ENCODE measurements at regions not wholly inside any gene's neighbourhood (a gene's known extent, or its start where the extent isn't known, plus 50 kb on each side); places are given as distances from the start of the nearest gene placed in this dataset.

- no peak for DNase-seq (ENCODE audit: low read depth, low spot score)
- no peak overlapping the region for H3K4me2 ChIP-seq (ENCODE audit: control insufficient read depth, extremely low read depth, insufficient read depth, low read depth, low read length)
- no peaks in the 10 kb centered on the region for H3K79me2 ChIP-seq (ENCODE audit: control insufficient read depth, insufficient read depth, low read length)
- H3K9me3 ChIP-seq (ENCODE audit: control insufficient read depth, low read depth, low read length), result peaks cover 3% of the 10 kb centered on the region
- H3K9ac ChIP-seq (ENCODE audit: control insufficient read depth, extremely low read depth, insufficient read depth, low read length), result no peak overlapping the region
- no peaks in the 10 kb centered on the region for H3K27me3 ChIP-seq (ENCODE audit: control insufficient read depth, extremely low read depth, insufficient read depth, low read length)
- H3K27ac ChIP-seq (ENCODE audit: control insufficient read depth, insufficient read depth, low read length), result no peak overlapping the region
- H4K20me1 ChIP-seq (ENCODE audit: control insufficient read depth, extremely low read depth, insufficient read depth, low read length), result no peaks in the 10 kb centered on the region
- TF ChIP-seq EZH2 (IDR thresholded peaks at IDR 0.05; ENCODE audit: low read length), result no peak
- TF ChIP-seq CTCF (optimal IDR thresholded peaks at IDR 0.05 in 1 of 3, IDR thresholded peaks at IDR 0.05 in 1 of 3, conservative IDR thresholded peaks at IDR 0.05 in 1 of 3; ENCODE audit: extremely low read depth in 1 of 3, insufficient read depth in 2 of 3, low read length in 3 of 3), result no peak
- H3K36me3 ChIP-seq (ENCODE audit: control insufficient read depth in 2 of 2, extremely low read depth in 1 of 2, insufficient read depth in 2 of 2, low read length in 2 of 2), result no peaks in the 10 kb centered on the region
- dilution Hi-C loops (cut with MboI; ENCODE audit: extremely low pct_ligation_motif_present, low sequenced_read_pairs), result no loop called here
- FAIRE-seq, result no peak
- no peak overlapping the region for H3K4me3 ChIP-seq (ENCODE audit: control insufficient read depth in 2 of 3, extremely low read depth in 1 of 3, insufficient read depth in 2 of 3, low read depth in 1 of 3, low read length in 3 of 3)
- H2AFZ ChIP-seq (ENCODE audit: control insufficient read depth, low read length), result no peak overlapping the region
- H3K9me1 ChIP-seq (ENCODE audit: control insufficient read depth, extremely low read depth, insufficient read depth, low read length), result no peaks in the 10 kb centered on the region
- H3K4me1 ChIP-seq (ENCODE audit: control insufficient read depth, extremely low read depth, insufficient read depth, low read length), result no peaks in the 10 kb centered on the region
Measured at GRCh38 chr3:74121761-74122160, 492.7 kb downstream of the CNTN3 start.

- Histone ChIP-seq H3K79me2 (ENCODE audit: control insufficient read depth, insufficient read depth, low read length) (no peaks in the 10 kb centered on the region), H3K9ac (ENCODE audit: control insufficient read depth, extremely low read depth, insufficient read depth, low read length) (no peak overlapping the region), H3K4me2 (ENCODE audit: control insufficient read depth, extremely low read depth, insufficient read depth, low read depth, low read length) (no peak overlapping the region), H3K4me1 (ENCODE audit: control insufficient read depth, extremely low read depth, insufficient read depth, low read length) (no peaks in the 10 kb centered on the region), H4K20me1 (ENCODE audit: control insufficient read depth, extremely low read depth, insufficient read depth, low read length) (no peaks in the 10 kb centered on the region), H3K9me3 (ENCODE audit: control insufficient read depth, low read depth, low read length) (peaks cover 1% of the 10 kb centered on the region), H3K27me3 (ENCODE audit: control insufficient read depth, extremely low read depth, insufficient read depth, low read length) (no peaks in the 10 kb centered on the region), H2AFZ (ENCODE audit: control insufficient read depth, low read length) (no peak overlapping the region), H3K36me3 (ENCODE audit: control insufficient read depth in 2 of 2, extremely low read depth in 1 of 2, insufficient read depth in 2 of 2, low read length in 2 of 2) (no peaks in the 10 kb centered on the region), H3K27ac (ENCODE audit: control insufficient read depth, insufficient read depth, low read length) (no peak overlapping the region), H3K4me3 (ENCODE audit: control insufficient read depth in 2 of 3, extremely low read depth in 1 of 3, insufficient read depth in 2 of 3, low read depth in 1 of 3, low read length in 3 of 3) (no peak overlapping the region), H3K9me1 (ENCODE audit: control insufficient read depth, extremely low read depth, insufficient read depth, low read length) (no peaks in the 10 kb centered on the region)
- DNase-seq (ENCODE audit: low read depth, low spot score) (no peak), FAIRE-seq (no peak)
- TF ChIP-seq CTCF (optimal IDR thresholded peaks at IDR 0.05 in 1 of 3, IDR thresholded peaks at IDR 0.05 in 1 of 3, conservative IDR thresholded peaks at IDR 0.05 in 1 of 3; ENCODE audit: extremely low read depth in 1 of 3, insufficient read depth in 2 of 3, low read length in 3 of 3) (no peak), EZH2 (IDR thresholded peaks at IDR 0.05; ENCODE audit: low read length) (no peak)
- dilution Hi-C loops (cut with MboI; ENCODE audit: extremely low pct_ligation_motif_present, low sequenced_read_pairs), result no loop called here
Measured at GRCh38 chr3:74119221-74119620, 494.5 kb upstream of the PDZRN3 start.
